ENCODE measurements at regions not wholly inside any gene's neighbourhood (a gene's known extent, or its start where the extent isn't known, plus 50 kb on each side); places are given as distances from the start of the nearest gene placed in this dataset.
"Not testable (repeated sequence)": the region's sequence is repeated elsewhere in the genome, so short reads cannot be mapped to it uniquely, and the experiment has no call there.

GRCh38 chr22:49514211-49514610 is 313.5 kb downstream of the BRD1 start:
- Histone ChIP-seq H3K36me3 (no peaks in the 10 kb centered on the region), H3K27me3 (no peaks in the 10 kb centered on the region), H3K4me3 (no peak overlapping the region), H3K4me1 (no peaks in the 10 kb centered on the region), H3K27ac (no peak overlapping the region), H3K9me3 (peaks cover 0 to 15% (median 0%) of the 10 kb centered on the region in 4 donors)
- DNase-seq (ENCODE audit: low spot score in 2 of 2): no peak
- 82 to 86% methylated on average over 11 of the region's 11 CpGs for WGBS, 2 donors
- TF ChIP-seq EP300 (IDR thresholded peaks at IDR 0.05) (no peak), CTCF (IDR thresholded peaks at IDR 0.05) (no peak), POLR2A (IDR thresholded peaks at IDR 0.05) (no peak)

GRCh38 chr22:49513358-49513851 is 314.3 kb downstream of the BRD1 start:
- no peaks in the 10 kb centered on the region for H3K36me3 ChIP-seq
- H3K4me1 ChIP-seq: no peaks in the 10 kb centered on the region
- H3K4me3 ChIP-seq: no peak overlapping the region
- peaks cover 0 to 15% (median 0%) of the 10 kb centered on the region in 4 donors for H3K9me3 ChIP-seq
- DNase-seq (ENCODE audit: low spot score in 2 of 2): no peak
- TF ChIP-seq POLR2A (IDR thresholded peaks at IDR 0.05) (no peak), EP300 (IDR thresholded peaks at IDR 0.05) (no peak), CTCF (IDR thresholded peaks at IDR 0.05) (no peak)
- H3K27ac ChIP-seq: no peak overlapping the region
- no peaks in the 10 kb centered on the region for H3K27me3 ChIP-seq
- WGBS, 2 donors: 74 to 81% methylated on average over 5 of the region's 5 CpGs

- H3K27ac ChIP-seq: no peak overlapping the region
- WGBS, 2 donors: 65 to 69% methylated on average over 12 to 13 of the region's 13 CpGs
- H3K4me3 ChIP-seq: no peak overlapping the region
- H3K4me1 ChIP-seq: no peaks in the 10 kb centered on the region
- TF ChIP-seq EP300 (IDR thresholded peaks at IDR 0.05) (no peak), CTCF (IDR thresholded peaks at IDR 0.05) (no peak), POLR2A (IDR thresholded peaks at IDR 0.05) (no peak)
- H3K9me3 ChIP-seq: peaks cover 0 to 15% (median 0%) of the 10 kb centered on the region in 4 donors
- H3K36me3 ChIP-seq: no peaks in the 10 kb centered on the region
- DNase-seq (ENCODE audit: low spot score in 2 of 2): no peak
- H3K27me3 ChIP-seq: no peaks in the 10 kb centered on the region
Measured at GRCh38 chr22:49512487-49513165, 315.0 kb downstream of the BRD1 start.

GRCh38 chr22:49511393-49512189 is 316.1 kb downstream of the BRD1 start:
- WGBS, 2 donors: 89 to 92% methylated on average over 5 of the region's 5 CpGs
- H3K4me1 ChIP-seq; H3K4me3 ChIP-seq; DNase-seq (ENCODE audit: low spot score in 2 of 2); H3K27ac ChIP-seq; H3K36me3 ChIP-seq; H3K27me3 ChIP-seq: not testable (repeated sequence)
- peaks cover 0 to 15% (median 0%) of the 10 kb centered on the region in 4 donors for H3K9me3 ChIP-seq

- Histone ChIP-seq H3K4me3 (no peak overlapping the region), H3K27ac (no peak overlapping the region), H3K4me1 (no peaks in the 10 kb centered on the region), H3K36me3 (no peaks in the 10 kb centered on the region), H3K27me3 (no peaks in the 10 kb centered on the region), H3K9me3 (peaks cover 0 to 15% (median 0%) of the 10 kb centered on the region in 4 donors)
- TF ChIP-seq CTCF (IDR thresholded peaks at IDR 0.05): no peak
- no peak for TF ChIP-seq EP300 (IDR thresholded peaks at IDR 0.05)
- no peak for TF ChIP-seq POLR2A (IDR thresholded peaks at IDR 0.05)
- no peak for DNase-seq (ENCODE audit: low spot score in 2 of 2)
- 84 to 93% methylated on average over 1 of the region's 1 CpG for WGBS, 2 donors
Measured at GRCh38 chr22:49510718-49511117, 317.0 kb downstream of the BRD1 start.

Data from tibial nerve (tissue), 4 donors.